ENCODE measurements at regions not wholly inside any gene's neighbourhood (a gene's known extent, or its start where the extent isn't known, plus 50 kb on each side); places are given as distances from the start of the nearest gene placed in this dataset.

GRCh38 chr5:173719731-173720082 lies 103.3 kb upstream of the BOD1 start (continued):
- peak; percentile 82 for TF ChIP-seq ZNF414 (CRISPR knock-in tag; IDR thresholded peaks at IDR 0.05)
- TF ChIP-seq ZBTB37 (CRISPR knock-in tag; IDR thresholded peaks at IDR 0.05) = no peak
- TF ChIP-seq ZKSCAN8 (CRISPR knock-in tag; IDR thresholded peaks at IDR 0.05; ENCODE audit: borderline replicate concordance) = peak; percentile 58; the same call in 1 of the 2 replicates
- TF ChIP-seq STAG1 (CRISPR knock-in tag; IDR thresholded peaks at IDR 0.05) = peak; percentile 44
- no peak for TF ChIP-seq KIAA2018 (CRISPR knock-in tag; IDR thresholded peaks at IDR 0.05; ENCODE audit: borderline replicate concordance)
- peak; percentile 86 for TF ChIP-seq FOXA3 (CRISPR knock-in tag; IDR thresholded peaks at IDR 0.05)
- no peak for TF ChIP-seq NFIB (CRISPR knock-in tag; IDR thresholded peaks at IDR 0.05; ENCODE audit: borderline replicate concordance)
- no peak for TF ChIP-seq ZBTB43 (CRISPR knock-in tag; conservative IDR thresholded peaks at IDR 0.05)
- TF ChIP-seq NR2F1 (CRISPR knock-in tag; IDR thresholded peaks at IDR 0.05) = peak; percentile 80 to 89
- TF ChIP-seq NR2C2 (CRISPR knock-in tag; IDR thresholded peaks at IDR 0.05; ENCODE audit: borderline replicate concordance) = peak; percentile 61; the same call in 1 of the 2 replicates
- TF ChIP-seq HMG20A (CRISPR knock-in tag; IDR thresholded peaks at IDR 0.05; ENCODE audit: borderline replicate concordance) = peak; percentile 66; the same call in 1 of the 2 replicates
- TF ChIP-seq NONO (IDR thresholded peaks at IDR 0.05) = no peak
- peak; percentile 81; the same call in 1 of the 2 replicates for TF ChIP-seq NONO (CRISPR knock-in tag; conservative IDR thresholded peaks at IDR 0.05)
- TF ChIP-seq SOX5 (CRISPR knock-in tag; IDR thresholded peaks at IDR 0.05; ENCODE audit: borderline replicate concordance) = peak; percentile 64; the same call in 1 of the 2 replicates
- TF ChIP-seq RXRB (CRISPR knock-in tag; IDR thresholded peaks at IDR 0.05; ENCODE audit: borderline replicate concordance) = peak; percentile 78
- TF ChIP-seq NFE2 (CRISPR knock-in tag; IDR thresholded peaks at IDR 0.05) = no peak
- no peak for TF ChIP-seq ZNF550 (CRISPR knock-in tag; IDR thresholded peaks at IDR 0.05; ENCODE audit: borderline replicate concordance)
- peak; percentile 91 for TF ChIP-seq MEIS2 (CRISPR knock-in tag; IDR thresholded peaks at IDR 0.05)
- peak; percentile 50; the same call in 1 of the 2 replicates for TF ChIP-seq IRF2 (CRISPR knock-in tag; IDR thresholded peaks at IDR 0.05)

Data from HepG2 (cell line).